Subcutaneous abdominal adipose tissue (tissue), 5 donors: ENCODE measurements at regions not wholly inside any gene's neighbourhood (a gene's known extent, or its start where the extent isn't known, plus 50 kb on each side); places are given as distances from the start of the nearest gene placed in this dataset.

Source experiments
- H3K27ac ChIP-seq: one replicate; pipeline ENCODE4 v1.7.0; 2013; ENCODE audit warnings: low read depth, mild to moderate bottlenecking, inconsistent platforms, low read length, moderate library complexity
- H3K27me3 ChIP-seq, 5 donors: one replicate each; pipeline ENCODE4 v1.7.0; 2013; ENCODE audit warnings: low read length in 5 of 5, inconsistent platforms in 1 of 5; ENCODE audit not compliant: control insufficient read depth in 5 of 5, insufficient read depth in 4 of 5
- H3K36me3 ChIP-seq, 5 donors: one replicate each; pipeline ENCODE4 v1.7.0; 2013; ENCODE audit warnings: low read length in 5 of 5; ENCODE audit not compliant: control insufficient read depth in 5 of 5, insufficient read depth in 5 of 5
- H3K4me1 ChIP-seq, 5 donors: one replicate each; pipeline ENCODE4 v1.7.0; 2013; ENCODE audit warnings: low read length in 5 of 5, mild to moderate bottlenecking in 3 of 5, moderate library complexity in 1 of 5; ENCODE audit not compliant: control insufficient read depth in 5 of 5, insufficient read depth in 5 of 5
- H3K4me3 ChIP-seq, 5 donors: one replicate each; pipeline ENCODE4 v1.7.0; 2013; ENCODE audit warnings: low read length in 5 of 5, low read depth in 1 of 5
- H3K9ac ChIP-seq, 5 donors: one replicate each; pipeline ENCODE4 v1.7.0; 2013; ENCODE audit warnings: low read length in 5 of 5, mild to moderate bottlenecking in 4 of 5, moderate library complexity in 3 of 5
- H3K9me3 ChIP-seq, 5 donors: one replicate each; pipeline ENCODE4 v1.7.0; 2013; ENCODE audit warnings: low read length in 5 of 5; ENCODE audit not compliant: control insufficient read depth in 5 of 5
- donor health status: healthy.
- donor health status: healthy.
- donor health status: healthy.
- donor health status: healthy.
- donor health status: healthy.

DNA sequence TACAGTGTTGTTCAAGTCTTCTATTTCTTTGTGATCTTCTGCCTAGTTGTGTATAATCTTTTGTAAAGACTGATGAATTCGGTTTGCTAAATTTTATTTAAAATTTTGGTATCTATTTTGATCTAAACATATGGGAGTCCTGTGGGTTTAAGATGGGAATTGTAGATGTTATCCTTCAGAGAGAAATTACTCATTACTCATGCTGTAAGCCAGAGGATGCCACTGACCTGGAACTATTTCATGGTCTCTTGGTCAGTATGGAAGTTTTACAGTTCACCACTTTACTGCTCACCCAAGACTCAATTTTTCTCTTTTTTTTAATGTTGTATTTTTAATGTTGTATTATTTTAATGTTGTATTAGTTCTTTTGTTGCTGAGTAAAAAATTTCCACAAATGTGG lies 138.6 kb upstream of the B3GALT2 start:
- H3K4me3 ChIP-seq, result no peak overlapping the region
- H3K27me3 ChIP-seq, result no peaks in the 10 kb centered on the region
- H3K36me3 ChIP-seq, result no peaks in the 10 kb centered on the region
- H3K27ac ChIP-seq, result no peak overlapping the region
- no peaks in the 10 kb centered on the region for H3K4me1 ChIP-seq
- no peak overlapping the region for H3K9ac ChIP-seq
- peaks cover 0 to 8% (median 7%) of the 10 kb centered on the region in 5 donors for H3K9me3 ChIP-seq

DNA sequence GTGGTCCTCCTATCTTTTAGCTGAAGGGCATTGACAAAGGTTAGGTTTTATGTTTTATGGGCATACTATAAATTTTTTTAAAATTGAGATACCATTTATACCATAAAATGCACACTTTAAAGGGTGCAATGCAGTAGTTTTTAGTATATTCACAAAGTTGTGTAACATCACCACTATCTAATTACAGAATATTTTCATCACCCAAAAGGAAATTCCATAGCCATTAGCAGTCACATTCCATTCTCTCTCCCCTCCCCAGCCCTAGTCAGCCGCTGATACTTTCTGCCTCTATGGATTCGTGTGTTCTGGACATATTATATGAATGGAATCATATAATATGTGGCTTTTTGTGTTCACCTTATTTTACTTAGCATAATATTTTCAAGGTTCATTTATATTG lies 135.8 kb upstream of the B3GALT2 start:
- H3K4me3 ChIP-seq, result no peak overlapping the region
- no peaks in the 10 kb centered on the region for H3K4me1 ChIP-seq
- no peak overlapping the region for H3K9ac ChIP-seq
- no peaks in the 10 kb centered on the region for H3K36me3 ChIP-seq
- H3K27me3 ChIP-seq, result no peaks in the 10 kb centered on the region
- H3K9me3 ChIP-seq, result peaks cover 3 to 13% (median 7%) of the 10 kb centered on the region in 5 donors
- H3K27ac ChIP-seq, result no peak overlapping the region

DNA sequence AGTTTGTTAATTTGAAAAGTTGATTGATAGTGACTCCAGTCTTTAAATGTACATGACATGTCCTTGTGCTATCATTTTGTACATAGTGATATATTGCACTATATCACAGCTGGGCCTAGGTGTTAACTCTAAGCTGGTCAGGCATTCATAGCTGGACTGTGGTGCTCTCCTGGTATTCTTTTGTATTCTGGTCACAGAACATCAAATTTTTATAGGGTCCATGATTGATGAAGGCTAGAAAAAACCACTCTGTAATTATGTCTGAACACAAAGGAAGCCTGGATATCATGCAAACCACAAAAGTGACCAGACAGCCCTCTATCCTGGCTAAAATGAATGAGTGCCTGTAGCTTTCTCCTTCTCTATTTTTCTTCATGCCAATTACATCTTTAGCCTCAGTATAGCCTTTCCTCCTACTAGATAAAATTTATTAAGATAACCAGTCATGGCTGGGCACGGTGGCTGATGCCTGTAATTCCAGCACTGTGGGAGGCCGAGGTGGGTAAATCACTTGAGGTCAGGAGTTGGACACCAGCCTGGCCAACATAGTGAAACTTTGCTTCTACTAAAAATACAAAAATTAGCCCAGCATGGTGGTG lies 134.9 kb upstream of the B3GALT2 start:
- peaks cover 5 to 14% (median 7%) of the 10 kb centered on the region in 5 donors for H3K9me3 ChIP-seq
- no peak overlapping the region for H3K27ac ChIP-seq
- H3K27me3 ChIP-seq, result no peaks in the 10 kb centered on the region
- H3K4me3 ChIP-seq, result no peak overlapping the region
- H3K36me3 ChIP-seq, result no peaks in the 10 kb centered on the region
- no peak overlapping the region for H3K9ac ChIP-seq
- H3K4me1 ChIP-seq, result no peaks in the 10 kb centered on the region

DNA sequence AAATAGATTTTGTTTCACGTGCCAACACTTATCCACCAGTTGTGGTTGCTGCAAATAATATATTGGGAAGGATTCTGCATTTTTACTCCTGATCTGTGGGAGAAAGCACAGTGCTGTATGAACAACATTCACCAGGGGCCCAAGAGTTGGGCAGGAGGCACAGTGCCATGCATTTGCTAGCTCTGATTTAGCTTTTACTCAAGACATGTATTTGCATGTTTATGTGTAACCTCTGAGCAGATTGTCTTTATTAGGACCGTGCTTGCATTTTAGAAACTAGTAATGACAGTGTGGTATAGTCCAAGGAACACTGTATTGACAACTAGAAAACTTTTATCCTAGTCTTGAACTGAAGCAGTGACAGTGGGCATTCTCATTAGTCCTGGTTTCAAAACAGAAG lies 133.9 kb upstream of the B3GALT2 start:
- Histone ChIP-seq H3K4me3 (no peak overlapping the region), H3K36me3 (no peaks in the 10 kb centered on the region), H3K27me3 (no peaks in the 10 kb centered on the region), H3K27ac (no peak overlapping the region), H3K4me1 (no peaks in the 10 kb centered on the region), H3K9ac (no peak overlapping the region), H3K9me3 (peaks cover 5 to 14% (median 7%) of the 10 kb centered on the region in 5 donors)

DNA sequence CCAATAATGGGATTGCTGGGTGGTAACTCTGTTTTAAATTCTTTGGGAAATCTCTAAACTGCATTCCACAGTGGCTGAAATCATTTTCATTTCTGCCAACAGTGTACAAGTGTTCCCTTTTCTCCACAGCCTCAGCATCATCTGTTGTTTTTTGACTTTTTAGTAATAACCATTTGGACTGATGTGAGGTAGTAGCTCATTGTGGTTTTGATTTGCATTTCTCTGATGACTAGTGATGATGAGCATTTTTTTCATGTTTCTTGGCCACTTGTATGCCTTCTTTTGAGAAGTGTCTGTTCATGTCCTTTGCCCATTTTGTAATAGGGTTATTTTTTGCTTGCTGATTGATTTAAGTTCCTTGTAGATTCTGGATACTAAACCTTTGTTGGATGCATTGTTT lies 131.9 kb upstream of the B3GALT2 start:
- H3K9me3 ChIP-seq, result peaks cover 5 to 14% (median 7%) of the 10 kb centered on the region in 5 donors
- no peaks in the 10 kb centered on the region for H3K27me3 ChIP-seq
- H3K4me3 ChIP-seq, result no peak overlapping the region
- H3K27ac ChIP-seq, result no peak overlapping the region
- H3K36me3 ChIP-seq, result no peaks in the 10 kb centered on the region
- no peaks in the 10 kb centered on the region for H3K4me1 ChIP-seq
- no peak overlapping the region for H3K9ac ChIP-seq

DNA sequence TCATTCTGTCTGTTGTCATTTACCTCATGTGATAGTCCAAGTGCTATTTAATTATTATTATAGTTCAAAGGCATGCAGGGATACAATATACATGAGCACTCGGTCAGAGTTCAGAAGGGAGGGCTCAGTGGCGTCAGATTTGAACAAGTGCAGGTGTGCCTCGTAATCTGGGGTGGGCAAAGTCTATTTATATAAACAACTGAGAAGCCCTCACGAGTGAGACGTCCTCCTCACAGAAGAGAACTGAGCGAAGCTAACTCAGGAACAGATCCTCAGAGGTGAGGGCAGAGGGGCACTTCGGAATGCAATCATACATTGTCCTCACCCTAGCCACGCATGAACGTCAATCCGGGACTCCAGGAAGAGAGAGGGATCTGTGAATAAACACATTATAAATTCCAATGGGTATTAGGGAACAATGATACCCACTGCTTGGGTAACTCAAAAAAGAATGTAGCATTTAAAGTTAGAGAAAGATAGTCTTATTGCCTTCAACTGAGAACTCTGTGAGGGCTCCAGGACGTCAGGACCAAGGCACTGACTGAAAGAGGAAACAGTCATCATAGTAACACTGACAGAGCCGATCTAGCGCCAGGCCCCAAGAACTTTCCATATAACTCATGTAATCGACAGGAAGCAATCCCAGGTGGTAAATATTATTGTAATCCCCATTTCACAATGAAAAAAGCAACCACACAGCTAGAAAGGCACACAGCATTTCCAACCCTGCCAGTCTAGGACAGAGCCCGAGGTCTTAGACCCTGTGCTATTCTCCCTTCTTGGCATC lies 127.1 kb upstream of the B3GALT2 start:
- Histone ChIP-seq H3K9me3 (peaks cover 3 to 7% (median 5%) of the 10 kb centered on the region in 5 donors), H3K4me3 (no peak overlapping the region), H3K9ac (no peak overlapping the region), H3K36me3 (no peaks in the 10 kb centered on the region), H3K4me1 (no peaks in the 10 kb centered on the region), H3K27me3 (no peaks in the 10 kb centered on the region), H3K27ac (no peak overlapping the region)

DNA sequence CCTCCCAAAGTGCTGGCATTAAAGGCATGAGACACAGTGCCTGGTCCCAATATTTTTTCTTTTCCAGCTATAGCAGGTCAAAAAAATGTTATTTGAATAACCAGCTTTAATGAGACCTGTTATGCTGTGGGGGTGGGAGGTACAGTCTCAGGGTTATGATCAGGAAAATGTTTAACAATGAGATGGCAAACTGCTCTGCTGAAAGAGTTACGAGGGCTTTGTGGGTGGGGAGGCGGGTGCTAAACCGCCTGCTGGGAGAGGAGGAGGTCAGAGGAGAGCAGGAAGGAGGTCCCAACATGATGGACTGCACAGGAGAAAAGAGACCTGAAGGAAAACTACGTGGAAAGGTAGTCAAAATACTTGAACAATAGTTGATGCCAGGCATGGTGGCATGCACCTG lies 126.0 kb upstream of the B3GALT2 start:
- no peaks in the 10 kb centered on the region for H3K4me1 ChIP-seq
- H3K36me3 ChIP-seq, result no peaks in the 10 kb centered on the region
- H3K9me3 ChIP-seq, result peaks cover 0 to 4% (median 0%) of the 10 kb centered on the region in 5 donors
- no peak overlapping the region for H3K9ac ChIP-seq
- H3K27me3 ChIP-seq, result no peaks in the 10 kb centered on the region
- H3K27ac ChIP-seq, result no peak overlapping the region
- no peak overlapping the region for H3K4me3 ChIP-seq

DNA sequence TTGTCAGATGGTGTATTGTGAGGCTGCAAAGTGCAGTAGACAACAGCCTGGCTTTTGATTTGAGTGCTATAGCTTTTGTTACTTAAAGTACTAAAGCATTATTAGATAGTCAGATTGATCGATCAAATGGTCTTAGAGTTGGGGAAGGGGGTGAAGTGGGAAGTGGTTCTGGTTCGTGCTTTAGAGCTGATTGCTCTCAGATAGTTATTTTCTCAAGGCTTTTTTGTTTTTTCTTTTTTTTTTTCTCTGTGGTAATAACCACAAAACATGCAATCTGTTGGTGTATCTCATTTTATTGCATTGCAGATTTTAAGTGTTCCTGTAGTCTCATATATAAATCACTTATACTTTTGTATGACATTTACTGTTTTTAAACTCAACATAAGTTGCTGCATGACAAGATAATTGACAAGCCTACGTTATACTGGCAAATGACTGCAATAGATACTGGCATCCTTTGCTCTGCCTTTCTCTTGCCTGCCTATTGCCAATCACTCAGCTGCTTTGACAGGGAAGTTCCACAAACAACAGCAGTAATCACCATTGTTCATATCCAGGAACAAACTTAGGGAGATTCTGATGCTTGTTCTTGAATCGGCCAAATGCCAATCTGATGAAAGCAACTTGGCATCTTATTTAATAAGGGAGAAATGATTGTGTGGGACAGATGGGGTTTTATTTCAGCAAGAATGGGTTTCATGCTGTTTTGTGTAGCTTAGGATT lies 125.0 kb upstream of the B3GALT2 start:
- Histone ChIP-seq H3K9ac (no peak overlapping the region), H3K4me3 (no peak overlapping the region), H3K27ac (no peak overlapping the region), H3K27me3 (no peaks in the 10 kb centered on the region), H3K36me3 (no peaks in the 10 kb centered on the region), H3K4me1 (no peaks in the 10 kb centered on the region), H3K9me3 (no peaks in the 10 kb centered on the region)

DNA sequence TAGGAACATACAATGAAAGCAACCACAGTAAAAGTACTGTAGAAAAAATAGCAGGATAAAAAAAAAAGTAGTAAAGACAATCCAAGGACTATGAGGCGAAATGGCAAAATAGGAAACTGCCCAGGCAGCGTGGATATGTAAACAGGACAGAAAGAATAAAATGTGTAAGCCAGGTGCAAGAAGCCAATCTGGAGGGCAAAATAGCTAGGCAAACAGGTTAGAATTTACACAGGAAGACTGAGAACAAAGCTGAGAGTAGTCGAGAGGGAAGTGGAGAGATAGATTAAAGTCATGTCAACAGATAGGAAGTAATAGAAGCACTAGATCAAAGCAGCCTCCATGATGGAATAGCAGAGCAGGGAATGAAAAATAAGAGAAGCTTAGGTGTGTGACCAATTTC lies 124.2 kb upstream of the B3GALT2 start:
- no peak overlapping the region for H3K9ac ChIP-seq

DNA sequence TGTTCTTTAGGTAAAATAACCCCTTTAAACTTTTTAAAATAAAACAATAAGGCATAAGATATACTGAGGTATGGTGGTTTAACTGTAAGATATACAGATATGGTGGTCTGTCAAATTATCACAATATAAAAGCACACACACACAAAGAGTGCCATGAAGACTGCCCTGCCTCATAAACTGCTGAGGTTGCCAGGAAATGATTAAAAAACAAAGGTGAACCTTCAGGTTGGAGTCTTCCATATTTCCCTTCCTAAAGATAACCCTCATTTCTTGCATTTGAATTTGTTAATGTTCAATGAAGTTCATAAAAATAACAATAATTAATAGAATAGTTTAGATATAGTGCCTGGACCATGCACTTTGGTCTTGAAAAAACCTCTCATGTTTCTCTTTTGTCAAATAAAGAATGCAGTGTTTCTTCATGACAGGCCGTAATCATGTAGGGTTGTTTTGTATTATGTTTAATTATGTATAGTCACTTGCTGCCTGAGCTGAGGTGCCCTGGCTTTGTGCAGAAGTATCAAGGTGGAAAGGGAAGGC lies 123.6 kb upstream of the B3GALT2 start:
- no peak overlapping the region for H3K4me3 ChIP-seq
- H3K4me1 ChIP-seq, result no peaks in the 10 kb centered on the region
- H3K27me3 ChIP-seq, result no peaks in the 10 kb centered on the region
- H3K36me3 ChIP-seq, result no peaks in the 10 kb centered on the region
- no peaks in the 10 kb centered on the region for H3K9me3 ChIP-seq
- H3K9ac ChIP-seq, result no peak overlapping the region
- H3K27ac ChIP-seq, result no peak overlapping the region

More for the DNA sequence above, 124.2 kb upstream of the B3GALT2 start:
- H3K27ac ChIP-seq, result no peak overlapping the region
- H3K36me3 ChIP-seq, result no peaks in the 10 kb centered on the region
- H3K4me3 ChIP-seq, result no peak overlapping the region
- no peaks in the 10 kb centered on the region for H3K9me3 ChIP-seq
- H3K4me1 ChIP-seq, result no peaks in the 10 kb centered on the region
- H3K27me3 ChIP-seq, result no peaks in the 10 kb centered on the region
